ENCODE measurements at regions not wholly inside any gene's neighbourhood (a gene's known extent, or its start where the extent isn't known, plus 50 kb on each side); places are given as distances from the start of the nearest gene placed in this dataset.

GRCh38 chr12:93274937-93275336 lies 102.8 kb upstream of the NUDT4 start:
- DNase-seq (no peak), ATAC-seq (ENCODE audit: poor library complexity) (no peak)
- intact Hi-C loops (cut with DNase I), result no loop called here

DNA sequence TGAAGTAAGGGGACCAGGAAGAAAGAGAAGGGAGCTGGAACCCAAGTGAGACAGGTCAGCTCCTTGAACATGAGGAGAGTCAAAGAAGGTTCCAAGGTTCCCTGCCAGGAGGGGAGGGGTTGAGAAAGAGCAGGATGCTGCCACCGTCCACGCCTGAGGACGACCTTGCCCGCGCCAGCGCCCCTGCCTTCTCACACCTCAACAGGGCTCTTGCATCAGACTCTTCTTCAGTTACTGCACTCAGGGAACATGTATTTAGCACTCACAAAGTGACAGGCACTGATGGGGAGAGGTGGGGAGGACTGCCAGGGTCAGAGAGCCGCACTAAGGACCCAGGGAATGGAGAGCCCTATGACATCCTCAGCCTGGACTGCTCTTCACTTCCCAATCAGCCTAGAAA lies 102.1 kb upstream of the NUDT4 start:
- intact Hi-C loops (cut with DNase I), result no loop called here

GRCh38 chr12:93279565-93280412 lies 97.9 kb upstream of the NUDT4 start:
- intact Hi-C loops (cut with DNase I), result no loop called here
- no peak for DNase-seq
- ATAC-seq (ENCODE audit: poor library complexity), result peak; percentile 27

More for the DNA sequence above, 102.1 kb upstream of the NUDT4 start:
- DNase-seq, result no peak
- ATAC-seq (ENCODE audit: poor library complexity), result no peak

DNA sequence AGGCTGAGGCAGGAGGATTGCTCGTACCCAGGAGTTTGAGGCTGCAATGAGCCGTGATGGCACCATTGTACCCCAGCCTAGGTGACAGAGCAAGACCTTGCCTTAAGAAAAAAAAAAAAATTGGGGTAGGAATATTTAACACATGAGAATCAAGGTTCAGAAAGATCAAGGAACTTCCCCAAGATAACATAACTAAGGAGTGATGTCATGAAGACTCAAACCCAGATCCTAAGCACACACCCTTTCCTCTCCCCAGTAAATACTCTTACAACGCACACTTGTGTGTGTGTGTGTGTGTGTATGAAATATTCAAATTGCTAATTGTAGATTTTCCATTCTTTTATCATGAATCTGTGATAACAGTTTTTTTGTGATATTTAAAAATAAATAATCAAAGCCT lies 90.6 kb upstream of the NUDT4 start:
- ATAC-seq (ENCODE audit: poor library complexity), result no peak
- intact Hi-C loops (cut with DNase I), result no loop called here
- DNase-seq, result no peak

- intact Hi-C loops (cut with DNase I), result no loop called here
- no peak for DNase-seq
- no peak for ATAC-seq (ENCODE audit: poor library complexity)
Measured at GRCh38 chr12:93288626-93289025, 89.1 kb upstream of the NUDT4 start.

DNA sequence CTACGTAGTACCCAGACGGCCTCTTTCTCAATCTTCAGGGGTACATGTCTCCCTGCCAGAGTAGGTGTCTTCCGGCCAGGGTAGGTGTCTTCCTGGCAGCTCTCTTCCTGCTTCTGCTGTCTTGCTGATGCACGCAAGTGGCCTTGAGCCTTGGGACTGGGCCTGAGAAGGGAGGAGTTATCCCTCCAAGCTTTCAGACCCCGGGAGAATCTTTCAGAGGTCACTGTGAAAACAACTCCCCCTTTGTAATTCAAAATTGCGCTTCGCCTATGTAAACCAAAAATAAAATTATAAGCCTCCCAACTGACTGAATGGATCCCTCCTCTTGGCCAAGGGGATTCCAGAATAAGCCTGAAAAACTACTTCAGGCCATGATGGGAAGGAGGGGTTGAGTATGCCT lies 87.3 kb upstream of the NUDT4 start:
- DNase-seq, result no peak
- intact Hi-C loops (cut with DNase I), result no loop called here
- ATAC-seq (ENCODE audit: poor library complexity), result no peak

DNA sequence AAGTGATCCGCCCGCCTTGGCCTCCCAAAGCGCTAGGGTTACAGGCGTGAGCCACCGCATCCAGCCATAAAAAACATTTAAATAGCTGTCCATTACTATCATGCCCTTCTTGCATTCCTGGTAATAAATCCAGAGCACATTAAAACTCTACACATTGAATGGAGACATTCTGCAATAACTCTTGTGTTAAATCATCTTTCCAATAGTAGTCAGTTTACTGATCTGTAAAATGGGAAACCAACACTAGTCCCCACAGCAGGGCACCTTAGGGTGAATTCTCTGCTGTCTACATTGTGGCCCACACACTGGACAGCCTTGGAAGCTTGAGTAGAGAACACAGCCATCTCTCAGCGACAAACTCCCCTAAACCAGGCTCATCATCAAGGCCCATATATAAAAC lies 85.5 kb upstream of the NUDT4 start:
- DNase-seq (no peak), ATAC-seq (ENCODE audit: poor library complexity) (no peak)
- intact Hi-C loops (cut with DNase I), result no loop called here

- DNase-seq (no peak), ATAC-seq (ENCODE audit: poor library complexity) (peak; percentile 17)
- intact Hi-C loops (cut with DNase I), result no loop called here
Measured at GRCh38 chr12:93292731-93293566, 84.8 kb upstream of the NUDT4 start.

- intact Hi-C loops (cut with DNase I), result no loop called here
- ATAC-seq (ENCODE audit: poor library complexity) (no peak), DNase-seq (no peak)
Measured at GRCh38 chr12:93297032-93297431, 80.7 kb upstream of the NUDT4 start.

DNA sequence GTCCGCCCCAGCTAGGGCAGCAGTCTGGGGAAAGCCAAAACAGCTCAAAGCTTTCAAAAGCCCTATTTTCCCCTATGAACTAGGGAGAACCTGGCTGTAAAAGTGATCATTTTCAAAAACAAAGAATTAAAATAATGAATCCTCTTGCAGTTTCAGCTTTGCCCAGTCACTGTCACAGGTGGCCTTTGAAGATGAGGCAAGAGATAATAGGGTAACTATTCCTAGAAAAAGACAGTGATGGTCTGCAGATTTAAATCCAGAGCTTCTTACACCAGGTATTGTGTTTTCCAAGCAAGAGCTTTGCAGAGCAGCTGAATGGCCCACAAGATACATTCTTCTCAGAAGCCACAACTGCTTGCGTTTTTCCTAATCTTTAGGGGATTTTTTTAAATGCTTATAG lies 80.2 kb upstream of the NUDT4 start:
- intact Hi-C loops (cut with DNase I), result no loop called here
- no peak for DNase-seq

DNA sequence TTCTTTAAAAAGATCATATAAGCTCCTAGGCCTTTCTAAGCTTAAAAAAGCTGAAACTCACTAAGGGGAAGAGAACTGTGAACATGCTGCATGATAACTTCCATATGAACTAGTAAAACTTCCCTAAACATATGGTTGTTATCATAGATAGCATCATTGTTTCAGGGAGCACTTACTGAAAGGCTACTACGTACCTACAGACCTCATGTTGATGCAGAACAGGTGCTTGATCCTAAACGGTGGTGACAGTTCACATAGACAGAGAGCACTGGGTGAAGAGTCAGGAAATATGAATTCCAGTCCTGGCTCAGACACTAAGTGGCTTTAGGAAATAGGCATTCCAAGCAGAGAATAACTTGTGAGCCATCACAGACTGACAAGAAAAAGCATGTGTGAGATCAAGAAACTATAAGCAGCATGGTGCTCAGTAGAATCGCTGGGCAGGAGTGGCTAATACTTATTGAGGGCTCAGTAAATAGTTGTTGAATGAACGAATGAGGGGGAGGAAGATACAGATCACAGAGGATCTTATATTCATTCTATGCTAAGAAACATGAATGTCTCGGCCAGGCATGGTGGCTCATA lies 78.4 kb upstream of the NUDT4 start:
- intact Hi-C loops (cut with DNase I), result no loop called here
- no peak for ATAC-seq (ENCODE audit: poor library complexity)
- no peak for DNase-seq

More for the DNA sequence above, 80.2 kb upstream of the NUDT4 start:
- ATAC-seq (ENCODE audit: poor library complexity), result no peak

- intact Hi-C loops (cut with DNase I), result loop anchor here (5.0 kb wide), 1 partner anchor 77 kb away; the partner anchor contains the start of gene NUDT4
- peak; percentile 78 for ATAC-seq (ENCODE audit: poor library complexity)
- DNase-seq, result no peak
Measured at GRCh38 chr12:93300611-93301021, 77.1 kb upstream of the NUDT4 start.

- ATAC-seq (ENCODE audit: poor library complexity) (peak; percentile 73), DNase-seq (no peak)
- intact Hi-C loops (cut with DNase I), result loop anchor here (5.0 kb wide), 1 partner anchor 75 kb away; the partner anchor contains the start of gene NUDT4
Measured at GRCh38 chr12:93302331-93303229, 75.1 kb upstream of the NUDT4 start.

- no peak for ATAC-seq (ENCODE audit: poor library complexity)
- DNase-seq, result no peak
- intact Hi-C loops (cut with DNase I), result no loop called here
Measured at GRCh38 chr12:93306636-93307035, 71.1 kb upstream of the NUDT4 start.

DNA sequence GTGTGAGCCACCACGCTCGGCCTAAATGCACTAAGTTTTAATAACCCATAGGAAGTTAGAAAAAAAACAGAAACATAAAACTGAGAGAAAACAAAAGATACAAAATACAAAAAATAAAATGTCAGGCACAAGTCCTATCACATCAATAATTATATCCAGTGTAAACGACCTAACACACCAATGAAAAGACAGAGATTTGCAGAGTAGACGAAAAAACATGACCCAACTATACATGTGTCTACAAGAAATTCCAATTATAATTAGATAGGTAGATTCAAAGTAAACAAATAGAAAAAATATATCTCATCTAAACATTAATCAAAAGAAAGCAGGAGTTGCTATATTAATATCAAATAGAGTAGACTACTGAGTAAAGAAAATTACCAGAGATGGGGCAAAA lies 69.4 kb upstream of the NUDT4 start:
- DNase-seq (no peak), ATAC-seq (ENCODE audit: poor library complexity) (no peak)
- intact Hi-C loops (cut with DNase I), result no loop called here

DNA sequence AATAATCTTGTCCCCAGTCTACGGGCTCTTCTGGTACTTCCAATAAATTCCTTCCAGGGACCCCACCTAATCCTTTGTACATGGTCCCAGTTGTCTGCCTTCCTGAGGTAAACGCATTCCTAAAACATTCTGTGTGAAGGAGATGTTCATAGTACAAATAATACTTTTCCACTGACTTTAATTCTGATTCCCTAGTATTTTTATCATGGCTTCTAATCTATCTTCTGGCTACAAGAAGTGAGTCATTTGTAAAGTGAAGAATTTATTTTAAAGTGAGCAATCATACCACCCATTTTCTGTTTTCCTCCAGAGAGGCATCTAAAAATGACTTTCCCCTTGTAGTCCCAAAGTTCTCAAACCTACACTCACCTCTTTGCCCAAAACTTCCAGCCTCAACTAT lies 65.9 kb upstream of the NUDT4 start:
- DNase-seq, result no peak
- no peak for ATAC-seq (ENCODE audit: poor library complexity)
- intact Hi-C loops (cut with DNase I), result no loop called here

DNA sequence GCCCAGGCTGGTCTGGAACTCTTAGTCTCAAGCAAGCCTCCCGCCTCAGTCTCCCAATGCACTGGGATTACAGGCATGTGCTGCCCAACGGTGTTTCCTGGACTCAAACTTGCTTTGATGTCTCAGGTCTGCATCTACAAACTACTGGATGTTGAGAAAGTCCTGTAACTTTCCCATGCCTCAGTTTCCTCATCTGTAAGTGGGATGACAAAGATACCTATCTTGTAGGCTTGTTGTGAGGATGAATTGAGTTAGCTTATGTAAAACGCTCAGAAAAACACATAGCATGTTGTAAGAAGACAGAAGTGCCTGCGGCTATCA lies 63.6 kb upstream of the NUDT4 start:
- intact Hi-C loops (cut with DNase I), result no loop called here
- ATAC-seq (ENCODE audit: poor library complexity) (no peak), DNase-seq (no peak)

GRCh38 chr12:93315385-93315906 lies 62.3 kb upstream of the NUDT4 start:
- no peak for ATAC-seq (ENCODE audit: poor library complexity)
- DNase-seq, result no peak
- intact Hi-C loops (cut with DNase I), result no loop called here
